ENCODE measurements at regions not wholly inside any gene's neighbourhood (a gene's known extent, or its start where the extent isn't known, plus 50 kb on each side); places are given as distances from the start of the nearest gene placed in this dataset.

- H3K4me1 ChIP-seq: peaks cover 2 to 6% of the 10 kb centered on the region in 2 donors
- H3K27me3 ChIP-seq: no peaks in the 10 kb centered on the region
- no peak overlapping the region for H3K27ac ChIP-seq
- no peak overlapping the region for H3K4me3 ChIP-seq
- no peaks in the 10 kb centered on the region for H3K36me3 ChIP-seq
- TF ChIP-seq CTCF (IDR thresholded peaks at IDR 0.05 in 4 of 5, conservative IDR thresholded peaks at IDR 0.05 in 1 of 5) (no peak), POLR2A (IDR thresholded peaks at IDR 0.05) (no peak)
- intact Hi-C loops (cut with DNase I; ENCODE audit: low total_unique reads) (loop anchor here (10.0 kb wide), 1 partner anchor 115 kb away; no protein-coding TSS in a partner anchor), in situ Hi-C loops (cut with MboI; ENCODE audit: low sequenced_read_pairs in 4 of 4) (no loop called here)
- DNase-seq: no peak
- no peaks in the 10 kb centered on the region for H3K9me3 ChIP-seq
- ATAC-seq: no peak
Measured at GRCh38 chr2:163459986-163460385, 275.8 kb downstream of the FIGN start.

- intact Hi-C loops (cut with DNase I; ENCODE audit: low total_unique reads): no loop called here
Measured at GRCh38 chr2:163456953-163457743, 278.7 kb downstream of the FIGN start.

GRCh38 chr2:163455815-163456214, 280.0 kb downstream of the FIGN start:
- Histone ChIP-seq H3K27ac (no peak overlapping the region), H3K36me3 (no peaks in the 10 kb centered on the region), H3K27me3 (no peaks in the 10 kb centered on the region), H3K4me1 (no peaks in the 10 kb centered on the region), H3K9me3 (no peaks in the 10 kb centered on the region), H3K4me3 (no peak overlapping the region)
- no peak for TF ChIP-seq POLR2A (IDR thresholded peaks at IDR 0.05)
- TF ChIP-seq CTCF (IDR thresholded peaks at IDR 0.05 in 4 of 5, conservative IDR thresholded peaks at IDR 0.05 in 1 of 5): no peak
- in situ Hi-C loops (cut with MboI; ENCODE audit: low sequenced_read_pairs in 4 of 4) (no loop called here), intact Hi-C loops (cut with DNase I; ENCODE audit: low total_unique reads) (no loop called here)
- DNase-seq (no peak), ATAC-seq (no peak)

More at GRCh38 chr2:163456953-163457743, 278.7 kb downstream of the FIGN start:
- ATAC-seq (no peak), DNase-seq (no peak)
- no peaks in the 10 kb centered on the region for H3K9me3 ChIP-seq
- H3K4me3 ChIP-seq: no peak overlapping the region
- H3K36me3 ChIP-seq: no peaks in the 10 kb centered on the region
- no peaks in the 10 kb centered on the region for H3K4me1 ChIP-seq
- no peaks in the 10 kb centered on the region for H3K27me3 ChIP-seq
- no peak overlapping the region for H3K27ac ChIP-seq
- in situ Hi-C loops (cut with MboI; ENCODE audit: low sequenced_read_pairs in 4 of 4): no loop called here
- TF ChIP-seq POLR2A (IDR thresholded peaks at IDR 0.05) (no peak), CTCF (IDR thresholded peaks at IDR 0.05 in 4 of 5, conservative IDR thresholded peaks at IDR 0.05 in 1 of 5) (no peak)

- no peaks in the 10 kb centered on the region for H3K27me3 ChIP-seq
- no peak for TF ChIP-seq POLR2A (IDR thresholded peaks at IDR 0.05)
- TF ChIP-seq CTCF (IDR thresholded peaks at IDR 0.05 in 4 of 5, conservative IDR thresholded peaks at IDR 0.05 in 1 of 5): no peak
- H3K4me1 ChIP-seq: no peaks in the 10 kb centered on the region
- H3K4me3 ChIP-seq: no peak overlapping the region
- in situ Hi-C loops (cut with MboI; ENCODE audit: low sequenced_read_pairs in 4 of 4): no loop called here
- no peak for DNase-seq
- ATAC-seq: no peak
- H3K36me3 ChIP-seq: no peaks in the 10 kb centered on the region
- intact Hi-C loops (cut with DNase I; ENCODE audit: low total_unique reads): no loop called here
- H3K9me3 ChIP-seq: no peaks in the 10 kb centered on the region
- H3K27ac ChIP-seq: no peak overlapping the region
Measured at GRCh38 chr2:163453920-163454319, 281.9 kb downstream of the FIGN start.
